HAP-1 (cell line): ENCODE measurements at regions not wholly inside any gene's neighbourhood (a gene's known extent, or its start where the extent isn't known, plus 50 kb on each side); places are given as distances from the start of the nearest gene placed in this dataset.
"Not testable (repeated sequence)": the region's sequence is repeated elsewhere in the genome, so short reads cannot be mapped to it uniquely, and the experiment has no call there.

Source experiments
- DNase-seq, 2 experiments: peaks; one replicate each; pipeline ENCODE4 v3.0.0-alpha.2; 2016 to 2020; ENCODE audit warnings: low spot score in 2 of 2
- H3K27me3 ChIP-seq: fragments of 250-450 bp; sonication (Bioruptor Pico); 2 replicates; pipeline ENCODE4 v1.5.1; 2020; ENCODE audit warnings: low read depth, mild to moderate bottlenecking, moderate library complexity
- H3K36me3 ChIP-seq: fragments of 250-450 bp; sonication (Bioruptor Pico); replicated peaks from 2 replicates; pipeline ENCODE4 v1.5.1; 2020; ENCODE audit warnings: mild to moderate bottlenecking
- H3K4me1 ChIP-seq: fragments of 250-450 bp; sonication (Bioruptor Pico); 2 replicates; pipeline ENCODE4 v1.5.1; 2020; ENCODE audit warnings: mild to moderate bottlenecking
- H3K4me3 ChIP-seq: fragments of 250-450 bp; sonication (Bioruptor Pico); 2 replicates; pipeline ENCODE4 v1.5.1; 2020; ENCODE audit warnings: mild to moderate bottlenecking, moderate library complexity
- H3K9me3 ChIP-seq: fragments of 250-450 bp; sonication (Bioruptor Pico); 2 replicates; pipeline ENCODE4 v1.5.1; 2020; ENCODE audit warnings: mild to moderate bottlenecking, moderate library complexity
- in situ Hi-C: fragments of 300-500 bp; cut with MboI; formaldehyde crosslinking; loops from 3 replicates; pipeline ENCODE4 v1.14.3; 2020; ENCODE audit warnings: low sequenced_read_pairs, inconsistent platforms, mixed read lengths

DNA sequence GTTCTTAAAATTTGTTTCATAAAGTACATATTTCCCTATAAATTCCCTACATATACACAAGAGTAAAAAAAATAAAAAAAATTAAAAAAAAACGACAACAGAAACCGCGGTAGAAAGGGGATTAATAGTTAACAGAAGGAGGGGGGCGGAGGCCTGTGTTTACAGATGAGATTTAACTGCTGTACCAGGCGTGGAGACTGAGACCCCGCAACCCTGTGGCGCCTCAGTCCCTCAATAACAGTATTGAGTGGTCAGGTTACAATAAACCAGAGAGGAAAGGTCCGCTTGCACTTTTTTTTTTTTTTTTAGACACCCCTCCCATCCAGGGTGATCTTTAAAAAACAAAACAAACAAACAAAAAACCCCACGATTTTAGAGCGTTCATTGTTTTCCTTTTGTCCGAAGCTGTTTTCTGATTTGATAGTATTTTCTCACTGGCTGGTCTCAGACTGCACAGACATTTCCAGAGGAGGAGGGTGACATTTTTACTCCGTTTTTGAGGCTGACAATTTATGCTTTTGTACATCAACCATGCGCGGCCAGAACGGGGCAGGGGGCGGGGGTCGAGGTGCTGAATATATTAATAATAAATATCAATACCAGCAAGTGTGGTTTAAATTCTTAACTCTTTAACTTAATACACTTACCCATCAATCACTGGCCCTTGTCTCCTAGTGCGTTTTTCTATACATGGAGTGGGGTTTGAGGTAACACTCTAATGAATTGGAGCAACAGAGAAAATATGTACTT is 1223.9 kb downstream of the BRINP3 start:
- H3K4me3 ChIP-seq: no peak overlapping the region
- no peak for DNase-seq
- H3K4me1 ChIP-seq: no peaks in the 10 kb centered on the region
- in situ Hi-C loops: no loop called here
- H3K36me3 ChIP-seq: no peaks in the 10 kb centered on the region
- H3K27me3 ChIP-seq: no peaks in the 10 kb centered on the region
- no peaks in the 10 kb centered on the region for H3K9me3 ChIP-seq

DNA sequence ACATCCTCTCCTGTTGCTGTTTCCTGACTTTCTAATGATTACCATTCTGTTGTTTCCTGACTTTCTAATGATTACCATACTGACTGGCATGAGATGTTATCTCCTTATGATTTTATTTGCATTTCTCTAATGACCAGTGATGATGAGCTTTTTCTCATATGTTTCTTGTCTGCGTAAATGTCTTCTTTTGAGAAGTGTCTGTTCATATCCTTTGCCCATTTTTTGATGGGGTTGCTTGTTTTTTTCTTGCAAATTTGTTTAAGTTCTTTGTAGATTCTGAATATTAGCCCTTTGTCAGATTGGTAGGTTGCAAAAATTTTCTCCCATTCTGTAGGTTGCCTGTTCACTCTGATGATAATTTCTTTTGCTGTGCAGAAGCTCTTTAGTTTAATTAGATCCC is 1216.5 kb downstream of the BRINP3 start:
- H3K4me1 ChIP-seq, H3K36me3 ChIP-seq, H3K27me3 ChIP-seq, H3K9me3 ChIP-seq, in situ Hi-C loops, H3K4me3 ChIP-seq, DNase-seq: not testable (repeated sequence)

DNA sequence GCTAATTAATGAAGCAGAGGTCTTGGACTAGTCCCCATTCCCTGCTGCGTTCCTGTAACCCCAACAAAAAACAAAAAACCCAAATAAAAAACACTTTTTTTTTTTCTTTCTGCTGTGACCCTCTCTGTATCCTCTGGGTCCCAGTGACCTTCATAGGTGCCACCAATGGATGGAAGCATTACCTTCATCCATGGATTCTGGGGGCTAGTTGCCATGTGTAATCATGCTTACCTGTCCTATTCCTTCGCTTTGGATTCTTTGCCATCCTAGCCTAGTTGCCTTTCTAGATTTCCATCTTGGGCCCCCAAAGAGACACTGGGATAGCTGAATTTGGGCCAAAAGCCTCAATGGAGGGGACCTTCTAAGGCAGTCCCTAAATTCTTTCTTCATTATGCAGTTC is 1208.7 kb downstream of the BRINP3 start:
- Histone ChIP-seq H3K9me3 (no peaks in the 10 kb centered on the region; the same call in none of the 2 replicates), H3K27me3 (no peaks in the 10 kb centered on the region), H3K36me3 (no peaks in the 10 kb centered on the region), H3K4me3 (no peak overlapping the region), H3K4me1 (no peaks in the 10 kb centered on the region)
- no peak for DNase-seq
- in situ Hi-C loops: no loop called here

GRCh38 chr1:189274267-189274666 is 1203.4 kb downstream of the BRINP3 start:
- no peaks in the 10 kb centered on the region for H3K36me3 ChIP-seq
- H3K9me3 ChIP-seq: no peaks in the 10 kb centered on the region; the same call in 1 of the 2 replicates
- no peaks in the 10 kb centered on the region for H3K4me1 ChIP-seq
- DNase-seq: no peak
- in situ Hi-C loops: no loop called here
- no peaks in the 10 kb centered on the region for H3K27me3 ChIP-seq
- H3K4me3 ChIP-seq: no peak overlapping the region

GRCh38 chr1:189275796-189276195 is 1201.9 kb downstream of the BRINP3 start:
- no peaks in the 10 kb centered on the region for H3K9me3 ChIP-seq
- no peaks in the 10 kb centered on the region for H3K27me3 ChIP-seq
- no peak overlapping the region for H3K4me3 ChIP-seq
- no peaks in the 10 kb centered on the region for H3K36me3 ChIP-seq
- DNase-seq: no peak
- H3K4me1 ChIP-seq: no peaks in the 10 kb centered on the region
- in situ Hi-C loops: no loop called here

GRCh38 chr1:189289346-189289745 is 1188.3 kb downstream of the BRINP3 start:
- Histone ChIP-seq H3K9me3 (no peaks in the 10 kb centered on the region), H3K36me3 (no peaks in the 10 kb centered on the region), H3K27me3 (no peaks in the 10 kb centered on the region), H3K4me1 (no peaks in the 10 kb centered on the region), H3K4me3 (no peak overlapping the region)
- in situ Hi-C loops: no loop called here
- DNase-seq: no peak

- H3K36me3 ChIP-seq: no peaks in the 10 kb centered on the region
- H3K9me3 ChIP-seq: no peaks in the 10 kb centered on the region
- H3K4me3 ChIP-seq: no peak overlapping the region
Observed at GRCh38 chr1:189301235-189301634, 1176.4 kb downstream of the BRINP3 start.

GRCh38 chr1:189305279-189305678 is 1172.4 kb downstream of the BRINP3 start:
- no peaks in the 10 kb centered on the region for H3K9me3 ChIP-seq
- no peak overlapping the region for H3K4me3 ChIP-seq
- no peak for DNase-seq
- no peaks in the 10 kb centered on the region for H3K27me3 ChIP-seq
- H3K4me1 ChIP-seq: no peaks in the 10 kb centered on the region
- in situ Hi-C loops: no loop called here
- no peaks in the 10 kb centered on the region for H3K36me3 ChIP-seq

More at GRCh38 chr1:189301235-189301634, 1176.4 kb downstream of the BRINP3 start:
- in situ Hi-C loops: no loop called here
- H3K4me1 ChIP-seq: no peaks in the 10 kb centered on the region
- DNase-seq: no peak
- no peaks in the 10 kb centered on the region for H3K27me3 ChIP-seq

GRCh38 chr1:189311915-189312314 is 1165.7 kb downstream of the BRINP3 start:
- in situ Hi-C loops: no loop called here
- no peak overlapping the region for H3K4me3 ChIP-seq
- no peak for DNase-seq
- no peaks in the 10 kb centered on the region for H3K4me1 ChIP-seq
- H3K27me3 ChIP-seq: no peaks in the 10 kb centered on the region
- H3K9me3 ChIP-seq: no peaks in the 10 kb centered on the region
- H3K36me3 ChIP-seq: no peaks in the 10 kb centered on the region

DNA sequence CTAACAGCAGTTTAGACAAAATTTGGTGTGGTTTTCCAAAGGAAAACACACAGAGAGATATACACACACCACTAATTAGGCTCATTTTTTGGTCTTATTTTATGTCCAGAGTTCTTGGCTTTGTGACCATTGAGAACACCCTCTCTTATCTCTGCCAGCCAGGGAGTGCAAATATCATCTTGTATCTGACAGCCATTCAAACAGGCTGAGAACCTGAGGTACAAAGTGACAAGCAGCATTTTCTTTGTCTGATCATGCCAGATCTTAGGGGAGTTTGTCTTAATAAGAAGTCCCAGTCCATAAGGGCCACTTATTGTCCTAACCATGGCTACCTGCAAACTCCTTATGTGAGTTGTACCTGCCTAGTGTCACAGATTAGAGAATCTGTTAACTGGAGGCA is 1165.2 kb downstream of the BRINP3 start:
- Histone ChIP-seq H3K27me3 (no peaks in the 10 kb centered on the region), H3K9me3 (no peaks in the 10 kb centered on the region), H3K4me3 (no peak overlapping the region), H3K4me1 (no peaks in the 10 kb centered on the region), H3K36me3 (no peaks in the 10 kb centered on the region)
- DNase-seq: no peak
- in situ Hi-C loops: no loop called here

DNA sequence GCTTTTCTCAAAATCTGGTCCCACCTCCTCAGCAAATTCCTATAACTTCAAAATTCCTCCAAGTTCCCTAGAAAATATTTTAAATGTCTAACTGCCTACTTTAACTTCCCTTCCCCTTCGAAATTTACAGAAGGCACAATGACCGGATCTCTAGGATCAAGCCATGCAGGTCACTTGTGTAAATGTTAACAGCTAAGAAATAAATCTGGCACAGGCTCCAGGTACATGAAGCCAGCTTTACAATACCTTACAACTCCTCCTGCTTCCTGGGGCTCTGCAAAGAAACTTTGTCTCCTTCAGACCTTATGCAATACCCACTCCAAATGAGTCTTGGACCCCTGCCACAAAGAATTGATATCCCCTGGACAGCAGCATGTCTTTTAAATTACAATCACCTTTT is 1164.2 kb downstream of the BRINP3 start:
- no peak for DNase-seq
- in situ Hi-C loops: no loop called here
- no peaks in the 10 kb centered on the region for H3K27me3 ChIP-seq
- H3K4me3 ChIP-seq: no peak overlapping the region
- no peaks in the 10 kb centered on the region for H3K36me3 ChIP-seq
- no peaks in the 10 kb centered on the region for H3K9me3 ChIP-seq
- H3K4me1 ChIP-seq: no peaks in the 10 kb centered on the region

DNA sequence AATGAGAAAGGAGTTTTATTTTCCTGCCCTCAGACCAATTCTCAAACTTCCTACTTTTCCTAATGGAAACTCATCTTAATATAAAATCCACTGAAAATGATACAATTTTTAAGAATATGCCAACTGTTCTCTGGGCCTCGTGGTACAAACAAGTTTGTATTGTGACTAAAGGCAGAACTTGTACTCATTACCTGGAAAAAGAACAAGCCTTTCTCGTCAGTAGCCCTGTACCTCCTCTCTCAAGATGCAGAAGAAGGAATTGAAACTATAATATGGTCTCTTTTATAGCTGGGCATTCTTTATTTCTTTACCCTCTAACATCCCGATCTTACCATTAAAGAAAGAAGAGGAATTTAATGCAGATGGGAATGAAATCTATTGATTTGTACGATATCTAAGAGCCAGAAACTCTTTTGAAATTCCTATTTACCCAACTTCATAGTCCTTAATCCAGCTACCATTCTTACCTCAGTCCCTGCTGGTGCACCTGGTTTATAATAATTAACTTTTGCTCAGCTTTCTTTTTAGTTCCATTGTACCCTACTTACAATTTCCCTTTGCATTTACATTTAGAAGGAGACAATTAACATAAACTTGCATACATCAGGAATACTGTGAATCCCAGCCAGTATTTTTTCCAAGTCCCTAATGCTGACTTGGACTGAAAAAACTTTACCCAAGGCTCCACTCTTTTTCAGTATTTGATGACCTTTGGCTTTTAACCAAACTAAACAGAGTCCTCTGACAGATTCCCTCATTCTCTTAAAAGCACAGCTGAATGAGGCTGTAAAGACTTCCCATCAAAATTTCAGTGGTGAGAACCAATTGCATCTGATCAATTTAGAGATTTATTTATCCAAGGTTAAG is 1162.4 kb downstream of the BRINP3 start:
- DNase-seq: peak in 1 of 2 experiments; percentile 24
- H3K4me3 ChIP-seq: no peak overlapping the region
- H3K4me1 ChIP-seq: no peaks in the 10 kb centered on the region
- H3K9me3 ChIP-seq: no peaks in the 10 kb centered on the region
- H3K36me3 ChIP-seq: no peaks in the 10 kb centered on the region
- in situ Hi-C loops: no loop called here
- H3K27me3 ChIP-seq: no peaks in the 10 kb centered on the region

- Histone ChIP-seq H3K36me3 (no peaks in the 10 kb centered on the region), H3K4me1 (no peaks in the 10 kb centered on the region), H3K27me3 (no peaks in the 10 kb centered on the region), H3K9me3 (no peaks in the 10 kb centered on the region), H3K4me3 (no peak overlapping the region)
- no peak for DNase-seq
- in situ Hi-C loops: no loop called here
Observed at GRCh38 chr1:189323091-189323490, 1154.6 kb downstream of the BRINP3 start.

- H3K9me3 ChIP-seq, in situ Hi-C loops, H3K36me3 ChIP-seq, DNase-seq, H3K4me1 ChIP-seq, H3K4me3 ChIP-seq, H3K27me3 ChIP-seq: not testable (repeated sequence)
Observed at GRCh38 chr1:189331071-189331470, 1146.6 kb downstream of the BRINP3 start.
